Right lobe of liver (tissue), 6 donors: ENCODE measurements at regions not wholly inside any gene's neighbourhood (a gene's known extent, or its start where the extent isn't known, plus 50 kb on each side); places are given as distances from the start of the nearest gene placed in this dataset.

ENCODE experiments used
- ATAC-seq, 4 donors: fragments of 200-7000 bp; cut with Tn5 transposase; one replicate each; pipeline ENCODE4 v1.9.1; 2020; ENCODE audit warnings: mild to moderate bottlenecking in 4 of 4, moderate library complexity in 4 of 4
- DNase-seq, 3 donors: peaks; one replicate each; pipeline ENCODE4 v3.0.0-alpha.2; 2020
- H3K27ac ChIP-seq, 3 donors: fragments of 200-600 bp; one replicate each; pipeline ENCODE4 v1.8.0; 2022
- H3K27me3 ChIP-seq, 2 donors: fragments of 200-600 bp; one replicate each; pipeline ENCODE4 v1.8.0; 2022
- H3K36me3 ChIP-seq, 4 donors: fragments of 200-600 bp; sonication (generic) in 1 of 4; one replicate each; pipeline versions ENCODE4 v1.5.1 to v1.8.0; 2017 to 2022; ENCODE audit warnings: control low read depth in 1 of 4
- H3K4me1 ChIP-seq, 4 donors: fragments of 200-600 bp; sonication (generic) in 1 of 4; one replicate each; pipeline versions ENCODE4 v1.5.1 to v1.8.0; 2017 to 2022; ENCODE audit warnings: control low read depth in 1 of 4
- H3K4me3 ChIP-seq, 3 donors: fragments of 200-600 bp; one replicate each; pipeline ENCODE4 v1.8.0; 2022
- H3K9me3 ChIP-seq, 4 donors: fragments of 200-600 bp; sonication (generic) in 1 of 4; one replicate each; pipeline versions ENCODE4 v1.5.1 to v1.8.0; 2017 to 2022; ENCODE audit warnings: control low read depth in 1 of 4
- POLR2A ChIP-seq: fragments of 450-650 bp; IDR thresholded peaks from one replicate; pipeline ENCODE4 v1.6.1; 2017; ENCODE audit warnings: antibody characterized with exemption, mild to moderate bottlenecking
- WGBS: methylation state at CpG from one replicate; pipeline ENCODE4 v1.1.6; 2018; ENCODE audit warnings: low coverage, low lambda C conversion rate; ENCODE audit not compliant: insufficient coverage; ENCODE audit errors: missing lambda C conversion rate; 5-methylcytosine and 5-hydroxymethylcytosine counted together
- intact Hi-C, 2 donors: fragments of 100-400 bp; cut with DNase I; formaldehyde crosslinking; loops; one replicate each; pipeline versions ENCODE4 v1.11.2 to v1.14.1; 2022
- TF ChIP-seq, protein P1 (sequence below), 4 donors: fragments of 200-600 bp in 3 of 4; fragments of 450-650 bp in 1 of 4; IDR thresholded peaks; one replicate each; pipeline versions ENCODE4 v1.5.1 to v1.8.0; 2016 to 2022; ENCODE audit warnings: antibody characterized with exemption in 4 of 4, mild to moderate bottlenecking in 2 of 4
- donor health status: DM: no; HTN: yes; CAD: no.
- donor health status: DM: no; HTN: no; CAD: no.
- donor health status: DM: no; HTN: no; CAD: no.
- donor health status: DM: no; HTN: yes; CAD: no.
- donor health status: DM: no; HTN: yes; CAD: no.

DNA sequence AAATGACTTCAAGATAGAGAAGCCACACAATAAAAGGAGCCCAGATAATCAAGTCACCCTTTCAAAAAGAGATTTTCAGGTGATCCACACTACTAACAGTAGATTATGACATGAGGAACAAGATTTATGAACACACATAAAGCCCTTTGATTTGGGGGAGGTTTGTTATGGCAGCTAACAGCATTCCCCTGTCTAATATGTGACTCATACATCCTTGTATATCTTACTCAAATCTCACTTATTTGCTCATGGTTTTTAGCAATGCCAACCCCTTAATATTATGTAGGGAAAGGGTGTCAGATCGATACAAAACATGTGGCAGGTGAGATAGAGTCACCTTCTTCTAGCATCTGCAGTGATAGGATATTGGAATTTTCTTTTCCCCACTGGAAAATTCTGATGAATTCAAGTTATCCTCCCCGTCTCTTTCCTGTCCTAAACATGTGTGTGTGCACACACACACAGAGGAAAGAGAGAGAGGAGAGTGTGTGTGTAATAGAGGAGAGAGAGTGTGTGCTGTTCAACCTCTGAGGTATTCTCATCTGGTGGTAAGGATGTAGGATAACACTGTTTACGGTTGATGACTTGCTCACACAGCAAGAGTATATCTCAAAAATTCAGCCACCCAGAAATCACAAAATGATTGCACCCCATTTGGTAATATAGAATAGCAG, 319.9 kb downstream of the KCNC2 start:
- no peak overlapping the region for H3K27ac ChIP-seq
- peak in 2 of 4 donors; percentile 14 to 18 for ATAC-seq

DNA sequence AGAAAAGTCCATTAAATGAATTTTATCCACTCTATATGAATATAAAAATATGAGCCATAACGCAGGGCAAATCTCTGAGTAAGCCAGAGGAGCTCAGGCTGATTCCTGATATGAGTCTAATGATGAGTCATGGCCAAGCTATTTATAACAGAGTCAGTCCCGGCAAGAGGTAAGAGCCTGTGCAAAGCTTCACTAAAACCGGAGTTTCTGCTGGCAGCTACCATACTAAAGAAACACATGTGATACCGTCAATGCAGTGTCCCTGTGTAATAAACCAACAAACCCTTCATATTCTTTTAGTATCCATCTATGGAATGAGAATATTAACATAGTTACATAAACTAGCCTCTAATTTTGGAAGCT, 319.4 kb downstream of the KCNC2 start:
- Histone ChIP-seq H3K9me3 (no peaks in the 10 kb centered on the region), H3K27ac (no peak overlapping the region), H3K4me1 (no peaks in the 10 kb centered on the region), H3K27me3 (no peaks in the 10 kb centered on the region), H3K4me3 (no peak overlapping the region), H3K36me3 (no peaks in the 10 kb centered on the region)
- no peak for DNase-seq
- intact Hi-C loops = no loop called here
- 30% methylated on average over 4 of the region's 4 CpGs for WGBS
- TF ChIP-seq POLR2A = no peak
- TF ChIP-seq, protein P1, sequence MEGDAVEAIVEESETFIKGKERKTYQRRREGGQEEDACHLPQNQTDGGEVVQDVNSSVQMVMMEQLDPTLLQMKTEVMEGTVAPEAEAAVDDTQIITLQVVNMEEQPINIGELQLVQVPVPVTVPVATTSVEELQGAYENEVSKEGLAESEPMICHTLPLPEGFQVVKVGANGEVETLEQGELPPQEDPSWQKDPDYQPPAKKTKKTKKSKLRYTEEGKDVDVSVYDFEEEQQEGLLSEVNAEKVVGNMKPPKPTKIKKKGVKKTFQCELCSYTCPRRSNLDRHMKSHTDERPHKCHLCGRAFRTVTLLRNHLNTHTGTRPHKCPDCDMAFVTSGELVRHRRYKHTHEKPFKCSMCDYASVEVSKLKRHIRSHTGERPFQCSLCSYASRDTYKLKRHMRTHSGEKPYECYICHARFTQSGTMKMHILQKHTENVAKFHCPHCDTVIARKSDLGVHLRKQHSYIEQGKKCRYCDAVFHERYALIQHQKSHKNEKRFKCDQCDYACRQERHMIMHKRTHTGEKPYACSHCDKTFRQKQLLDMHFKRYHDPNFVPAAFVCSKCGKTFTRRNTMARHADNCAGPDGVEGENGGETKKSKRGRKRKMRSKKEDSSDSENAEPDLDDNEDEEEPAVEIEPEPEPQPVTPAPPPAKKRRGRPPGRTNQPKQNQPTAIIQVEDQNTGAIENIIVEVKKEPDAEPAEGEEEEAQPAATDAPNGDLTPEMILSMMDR (IDR thresholded peaks at IDR 0.05) = no peak
- ATAC-seq = peak; percentile 36 to 92 (median 44)

More for the DNA sequence above, 319.9 kb downstream of the KCNC2 start:
- Histone ChIP-seq H3K36me3 (no peaks in the 10 kb centered on the region), H3K4me3 (no peak overlapping the region), H3K9me3 (no peaks in the 10 kb centered on the region), H3K4me1 (no peaks in the 10 kb centered on the region), H3K27me3 (no peaks in the 10 kb centered on the region)
- TF ChIP-seq, protein P1 (IDR thresholded peaks at IDR 0.05) = no peak
- no peak for TF ChIP-seq POLR2A
- no peak for DNase-seq
- intact Hi-C loops = no loop called here
- WGBS = 49% methylated on average over 3 of the region's 3 CpGs

DNA sequence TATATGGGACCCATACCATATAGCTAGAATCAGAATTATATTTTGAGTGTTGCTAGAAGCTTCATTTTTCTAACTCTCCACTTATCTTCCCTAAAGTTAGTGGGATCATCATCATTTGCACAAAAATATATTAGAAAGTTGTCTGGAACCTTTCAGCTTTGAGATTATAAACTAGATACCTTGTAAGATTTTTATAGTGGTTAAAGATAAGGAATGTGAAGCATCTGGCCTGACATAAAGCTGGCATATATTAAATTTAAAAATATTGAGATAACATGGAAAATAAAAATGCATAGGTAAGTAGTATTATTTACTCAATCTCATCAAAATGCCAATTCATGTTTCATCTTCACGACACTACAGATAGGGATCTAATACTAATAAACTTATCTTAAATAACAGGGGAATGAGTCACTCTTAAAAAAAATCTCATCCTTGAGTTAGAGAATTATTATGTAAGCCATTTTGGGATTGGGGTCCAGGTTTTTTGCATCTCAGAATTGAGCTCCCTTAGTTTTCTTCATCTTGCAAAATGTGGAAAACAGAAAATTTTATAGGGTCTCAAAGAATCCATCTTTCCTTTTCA, 318.5 kb downstream of the KCNC2 start:
- DNase-seq = no peak
- TF ChIP-seq, protein P1 (IDR thresholded peaks at IDR 0.05) = no peak
- no peak for TF ChIP-seq POLR2A
- no peak overlapping the region for H3K27ac ChIP-seq
- no peaks in the 10 kb centered on the region for H3K9me3 ChIP-seq
- H3K27me3 ChIP-seq = no peaks in the 10 kb centered on the region
- no peak for ATAC-seq
- no peaks in the 10 kb centered on the region for H3K36me3 ChIP-seq
- no peak overlapping the region for H3K4me3 ChIP-seq
- intact Hi-C loops = no loop called here
- WGBS = 64% methylated on average over 1 of the region's 1 CpG
- H3K4me1 ChIP-seq = no peaks in the 10 kb centered on the region

DNA sequence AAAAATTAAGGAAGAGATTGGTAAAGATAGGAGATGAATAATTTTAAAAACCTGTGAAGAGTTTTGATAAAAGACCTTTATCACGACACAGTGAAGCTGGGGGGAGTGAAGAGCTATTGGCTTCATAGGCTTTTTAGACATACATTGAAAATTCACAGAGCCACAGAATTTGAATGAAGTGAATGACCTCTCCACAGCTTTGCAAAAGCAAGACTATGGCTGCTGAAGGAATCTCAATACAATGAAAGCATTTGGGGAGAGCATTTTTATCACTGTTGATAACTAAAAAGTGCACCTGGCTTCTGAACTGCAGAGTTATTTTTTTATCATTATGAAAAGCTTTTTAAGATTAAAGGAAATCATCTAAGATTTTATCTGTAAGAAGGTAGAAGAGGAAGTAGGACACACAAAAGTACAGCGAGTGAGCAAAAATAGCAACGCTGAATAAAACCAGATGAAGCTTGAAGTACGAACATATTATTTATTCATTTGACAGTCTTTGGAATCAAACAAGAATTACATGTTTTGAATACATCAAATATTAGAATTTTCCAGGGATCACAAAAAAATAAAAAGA, 317.5 kb downstream of the KCNC2 start:
- ATAC-seq (no peak), DNase-seq (no peak)
- Histone ChIP-seq H3K36me3 (no peaks in the 10 kb centered on the region), H3K9me3 (no peaks in the 10 kb centered on the region), H3K27ac (no peak overlapping the region), H3K4me3 (no peak overlapping the region), H3K4me1 (no peaks in the 10 kb centered on the region), H3K27me3 (no peaks in the 10 kb centered on the region)
- intact Hi-C loops = no loop called here
- TF ChIP-seq, protein P1 (IDR thresholded peaks at IDR 0.05) = no peak
- TF ChIP-seq POLR2A = no peak
- WGBS = 57% methylated on average over 4 of the region's 4 CpGs
